HEK293T (cell line): ENCODE measurements at regions not wholly inside any gene's neighbourhood (a gene's known extent, or its start where the extent isn't known, plus 50 kb on each side); places are given as distances from the start of the nearest gene placed in this dataset.

ENCODE experiments used
- FOXM1 ChIP-seq: fragments of 450-650 bp; IDR thresholded peaks from 2 replicates; pipeline ENCODE4 v1.6.1; 2017; ENCODE audit warnings: mild to moderate bottlenecking, borderline replicate concordance
- HDGF ChIP-seq: fragments of 450-650 bp; IDR thresholded peaks from 2 replicates; pipeline ENCODE4 v1.6.1; 2017; ENCODE audit warnings: antibody characterized with exemption, borderline replicate concordance
- L3MBTL2 ChIP-seq: fragments of 450-650 bp; conservative IDR thresholded peaks from 2 replicates; pipeline ENCODE4 v1.6.1; 2016; ENCODE audit warnings: mild to moderate bottlenecking
- SP1 ChIP-seq: fragments of 450-650 bp; IDR thresholded peaks from 2 replicates; pipeline ENCODE4 v1.6.1; 2017
- SUZ12 ChIP-seq: fragments of 450-650 bp; IDR thresholded peaks from 2 replicates; pipeline ENCODE4 v1.6.1; 2016; ENCODE audit warnings: mild to moderate bottlenecking

- no peak for TF ChIP-seq HDGF
- no peak for TF ChIP-seq SP1
- no peak for TF ChIP-seq SUZ12
- no peak for TF ChIP-seq FOXM1
- no peak for TF ChIP-seq L3MBTL2
These were observed 84.6 kb upstream of the PROKR2 start for GRCh38 chr20:5401277-5401875.
